ENCODE measurements at regions not wholly inside any gene's neighbourhood (a gene's known extent, or its start where the extent isn't known, plus 50 kb on each side); places are given as distances from the start of the nearest gene placed in this dataset.

DNA sequence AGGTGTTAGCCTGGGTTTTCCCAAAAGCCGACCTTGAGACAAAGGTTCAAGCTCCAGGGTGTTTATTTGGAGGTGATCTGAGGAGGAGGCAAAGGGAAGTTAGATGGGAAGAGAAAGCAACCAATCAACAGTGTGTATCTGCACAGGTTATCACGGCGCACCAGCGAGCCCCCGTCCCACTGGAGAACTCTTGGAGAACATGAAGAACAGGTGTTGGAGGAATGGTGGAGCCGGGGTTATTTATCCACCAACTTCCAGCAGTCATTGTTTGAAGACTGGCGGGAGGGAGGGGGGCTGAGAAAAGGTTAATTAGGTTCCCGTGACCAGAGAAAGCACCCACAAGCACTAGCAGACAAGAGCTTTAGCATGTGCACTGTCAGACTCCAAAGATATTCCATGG, 282.5 kb upstream of the FOXK1 start:
- intact Hi-C loops (cut with micrococcal nuclease; ENCODE audit: unreplicated experiment): no loop called here
- no peaks in the 10 kb centered on the region for H3K79me2 ChIP-seq (ENCODE audit: insufficient read depth, low read depth, low read length)
- H3K4me2 ChIP-seq (ENCODE audit: low read length): no peak overlapping the region
- TF ChIP-seq EZH2phosphoT487 (IDR thresholded peaks at IDR 0.05; ENCODE audit: borderline replicate concordance, low read depth, low read length): no peak
- TF ChIP-seq, protein P1, sequence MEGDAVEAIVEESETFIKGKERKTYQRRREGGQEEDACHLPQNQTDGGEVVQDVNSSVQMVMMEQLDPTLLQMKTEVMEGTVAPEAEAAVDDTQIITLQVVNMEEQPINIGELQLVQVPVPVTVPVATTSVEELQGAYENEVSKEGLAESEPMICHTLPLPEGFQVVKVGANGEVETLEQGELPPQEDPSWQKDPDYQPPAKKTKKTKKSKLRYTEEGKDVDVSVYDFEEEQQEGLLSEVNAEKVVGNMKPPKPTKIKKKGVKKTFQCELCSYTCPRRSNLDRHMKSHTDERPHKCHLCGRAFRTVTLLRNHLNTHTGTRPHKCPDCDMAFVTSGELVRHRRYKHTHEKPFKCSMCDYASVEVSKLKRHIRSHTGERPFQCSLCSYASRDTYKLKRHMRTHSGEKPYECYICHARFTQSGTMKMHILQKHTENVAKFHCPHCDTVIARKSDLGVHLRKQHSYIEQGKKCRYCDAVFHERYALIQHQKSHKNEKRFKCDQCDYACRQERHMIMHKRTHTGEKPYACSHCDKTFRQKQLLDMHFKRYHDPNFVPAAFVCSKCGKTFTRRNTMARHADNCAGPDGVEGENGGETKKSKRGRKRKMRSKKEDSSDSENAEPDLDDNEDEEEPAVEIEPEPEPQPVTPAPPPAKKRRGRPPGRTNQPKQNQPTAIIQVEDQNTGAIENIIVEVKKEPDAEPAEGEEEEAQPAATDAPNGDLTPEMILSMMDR (conservative IDR thresholded peaks at IDR 0.05; ENCODE audit: low read length): no peak
- no peak for DNase-seq (ENCODE audit: low spot score)
- H2AFZ ChIP-seq (ENCODE audit: low read length): no peak overlapping the region
- ChIA-PET CTCF (ENCODE audit: unreplicated experiment) (no interaction called here), POLR2A (interaction anchor here (0.5 kb wide), 1 partner anchor 109 kb away, joined by 5 read pairs; no protein-coding TSS in a partner anchor)
- no peaks in the 10 kb centered on the region for H3K9me2 ChIP-seq (ENCODE audit: insufficient read depth, low read length)
- H3K4me1 ChIP-seq (ENCODE audit: insufficient read depth, low read length, poor library complexity, severe bottlenecking): no peaks in the 10 kb centered on the region
- H3K27ac ChIP-seq (ENCODE audit: low read depth, low read length, poor library complexity, severe bottlenecking): no peak overlapping the region
- H4K20me1 ChIP-seq (ENCODE audit: insufficient read depth, low read length): no peaks in the 10 kb centered on the region
- BruUV-seq (replicated peaks): no TSS peak
- H3K4me3 ChIP-seq (ENCODE audit: low read depth, low read length, poor library complexity, severe bottlenecking): no peak overlapping the region
- no peaks in the 10 kb centered on the region for H3K36me3 ChIP-seq (ENCODE audit: insufficient read depth, low read length)
- H3K9me3 ChIP-seq (ENCODE audit: low read length): no peaks in the 10 kb centered on the region

DNA sequence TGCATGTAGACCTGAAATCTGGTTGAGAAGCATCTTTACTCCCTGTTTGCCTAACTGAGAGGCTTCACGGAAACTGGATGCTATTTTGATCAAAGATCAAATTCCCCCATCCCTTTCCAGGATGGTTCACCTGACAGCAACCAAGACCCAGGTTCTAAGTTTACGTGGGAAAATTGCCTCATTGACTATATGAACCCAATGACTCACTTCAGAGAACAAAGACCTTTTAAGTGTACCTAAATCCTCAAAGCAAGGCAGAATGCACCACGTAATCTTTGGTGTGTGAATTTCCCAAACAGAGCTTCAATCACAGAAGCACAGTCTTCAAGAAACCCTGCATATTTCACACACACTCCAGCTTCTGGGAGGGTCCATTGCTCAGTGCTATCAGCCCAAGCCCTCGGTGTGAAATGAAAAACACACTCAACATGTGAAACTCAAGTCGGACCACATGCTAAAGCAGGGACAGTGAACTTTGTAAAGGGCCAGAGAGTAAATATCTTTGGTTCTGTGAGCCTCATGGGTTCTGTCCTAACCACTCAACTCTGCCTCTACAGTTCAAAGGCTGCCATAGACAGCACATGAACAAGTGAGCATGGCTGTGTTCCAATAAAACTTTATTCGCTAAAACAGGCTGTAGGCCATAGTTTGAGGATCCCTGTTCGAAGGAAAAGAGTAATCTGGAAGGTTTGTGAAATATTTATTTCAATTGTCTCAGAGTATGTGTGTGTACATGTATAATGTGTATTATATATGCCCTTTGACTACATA, 275.6 kb upstream of the FOXK1 start:
- intact Hi-C loops (cut with micrococcal nuclease; ENCODE audit: unreplicated experiment): no loop called here
- Histone ChIP-seq H3K9me3 (ENCODE audit: low read length) (no peaks in the 10 kb centered on the region), H3K9me2 (ENCODE audit: insufficient read depth, low read length) (no peaks in the 10 kb centered on the region), H3K4me2 (ENCODE audit: low read length) (no peak overlapping the region), H3K79me2 (ENCODE audit: insufficient read depth, low read depth, low read length) (no peaks in the 10 kb centered on the region), H3K4me3 (ENCODE audit: low read depth, low read length, poor library complexity, severe bottlenecking) (no peak overlapping the region), H4K20me1 (ENCODE audit: insufficient read depth, low read length) (no peaks in the 10 kb centered on the region), H2AFZ (ENCODE audit: low read length) (no peak overlapping the region), H3K4me1 (ENCODE audit: insufficient read depth, low read length, poor library complexity, severe bottlenecking) (no peaks in the 10 kb centered on the region), H3K36me3 (ENCODE audit: insufficient read depth, low read length) (no peaks in the 10 kb centered on the region), H3K27ac (ENCODE audit: low read depth, low read length, poor library complexity, severe bottlenecking) (no peak overlapping the region)
- POLR2A ChIA-PET: no interaction called here
- TF ChIP-seq, protein P1 (conservative IDR thresholded peaks at IDR 0.05; ENCODE audit: low read length): no peak
- TF ChIP-seq EZH2phosphoT487 (IDR thresholded peaks at IDR 0.05; ENCODE audit: borderline replicate concordance, low read depth, low read length): no peak
- BruUV-seq (replicated peaks): no TSS peak
- CTCF ChIA-PET (ENCODE audit: unreplicated experiment): no interaction called here
- DNase-seq (ENCODE audit: low spot score): peak; percentile 2

DNA sequence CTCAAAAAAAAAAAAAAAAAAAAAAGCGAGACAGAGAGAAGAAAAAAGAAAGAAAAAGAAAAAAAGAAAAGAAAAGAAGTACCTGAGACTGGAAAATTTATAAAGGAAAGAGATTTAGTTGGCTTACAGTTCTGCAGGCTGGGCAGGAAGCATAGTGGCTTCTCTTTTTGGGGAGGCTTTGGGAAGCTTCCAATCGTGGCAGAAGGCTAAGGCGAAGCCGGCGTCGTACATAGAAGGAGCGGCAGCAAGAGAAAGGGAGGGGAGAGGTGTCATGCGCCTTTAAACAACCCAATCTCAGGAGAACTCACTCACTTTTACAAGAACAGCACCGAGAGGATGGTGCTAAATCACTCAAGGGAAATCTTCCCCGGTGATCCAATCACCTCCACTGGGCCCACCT, 272.1 kb upstream of the FOXK1 start:
- H3K4me3 ChIP-seq (ENCODE audit: low read depth, low read length, poor library complexity, severe bottlenecking): no peak overlapping the region
- no peaks in the 10 kb centered on the region for H3K9me2 ChIP-seq (ENCODE audit: insufficient read depth, low read length)
- H3K9me3 ChIP-seq (ENCODE audit: low read length): no peaks in the 10 kb centered on the region
- ChIA-PET POLR2A (no interaction called here), CTCF (ENCODE audit: unreplicated experiment) (no interaction called here)
- H3K36me3 ChIP-seq (ENCODE audit: insufficient read depth, low read length): no peaks in the 10 kb centered on the region
- no TSS peak for BruUV-seq (replicated peaks)
- H3K4me1 ChIP-seq (ENCODE audit: insufficient read depth, low read length, poor library complexity, severe bottlenecking): no peaks in the 10 kb centered on the region
- H3K27ac ChIP-seq (ENCODE audit: low read depth, low read length, poor library complexity, severe bottlenecking): no peak overlapping the region
- no peak overlapping the region for H2AFZ ChIP-seq (ENCODE audit: low read length)
- intact Hi-C loops (cut with micrococcal nuclease; ENCODE audit: unreplicated experiment): no loop called here
- H3K4me2 ChIP-seq (ENCODE audit: low read length): no peak overlapping the region
- H3K79me2 ChIP-seq (ENCODE audit: insufficient read depth, low read depth, low read length): no peaks in the 10 kb centered on the region
- TF ChIP-seq, protein P1 (conservative IDR thresholded peaks at IDR 0.05; ENCODE audit: low read length): no peak
- TF ChIP-seq EZH2phosphoT487 (IDR thresholded peaks at IDR 0.05; ENCODE audit: borderline replicate concordance, low read depth, low read length): no peak
- no peak for DNase-seq (ENCODE audit: low spot score)
- no peaks in the 10 kb centered on the region for H4K20me1 ChIP-seq (ENCODE audit: insufficient read depth, low read length)
